Bronchial epithelial cell (primary cell): ENCODE measurements at regions not wholly inside any gene's neighbourhood (a gene's known extent, or its start where the extent isn't known, plus 50 kb on each side); places are given as distances from the start of the nearest gene placed in this dataset.
"Not testable (repeated sequence)": the region's sequence is repeated elsewhere in the genome, so short reads cannot be mapped to it uniquely, and the experiment has no call there.

Experiments
- DNase-seq: peaks from one replicate; pipeline ENCODE4 v3.0.0-alpha.2; 2010; ENCODE audit warnings: low read depth
- FAIRE-seq: peaks from 2 replicates; lab custom pipeline; 2011; peaks lifted over from hg19 to GRCh38; lab: Jason Lieb, UNC
- H3K27me3 ChIP-seq: 2 replicates; pipeline ENCODE4 v1.5.1; 2011; ENCODE audit warnings: low read length; ENCODE audit not compliant: control insufficient read depth, insufficient read depth
- H3K36me3 ChIP-seq: 2 replicates; pipeline ENCODE4 v1.5.1; 2011; ENCODE audit warnings: low read length; ENCODE audit not compliant: control insufficient read depth, insufficient read depth
- H3K4me3 ChIP-seq: 2 replicates; pipeline ENCODE4 v1.5.1; 2011; ENCODE audit warnings: mild to moderate bottlenecking, low read depth, low read length, control low read depth
- TF ChIP-seq, protein P1 (sequence below): IDR thresholded peaks from 2 replicates; pipeline ENCODE4 v1.5.1; 2011; ENCODE audit warnings: mild to moderate bottlenecking, moderate library complexity, low read length, control low read depth, inconsistent platforms; ENCODE audit not compliant: insufficient read depth, severe bottlenecking

DNA sequence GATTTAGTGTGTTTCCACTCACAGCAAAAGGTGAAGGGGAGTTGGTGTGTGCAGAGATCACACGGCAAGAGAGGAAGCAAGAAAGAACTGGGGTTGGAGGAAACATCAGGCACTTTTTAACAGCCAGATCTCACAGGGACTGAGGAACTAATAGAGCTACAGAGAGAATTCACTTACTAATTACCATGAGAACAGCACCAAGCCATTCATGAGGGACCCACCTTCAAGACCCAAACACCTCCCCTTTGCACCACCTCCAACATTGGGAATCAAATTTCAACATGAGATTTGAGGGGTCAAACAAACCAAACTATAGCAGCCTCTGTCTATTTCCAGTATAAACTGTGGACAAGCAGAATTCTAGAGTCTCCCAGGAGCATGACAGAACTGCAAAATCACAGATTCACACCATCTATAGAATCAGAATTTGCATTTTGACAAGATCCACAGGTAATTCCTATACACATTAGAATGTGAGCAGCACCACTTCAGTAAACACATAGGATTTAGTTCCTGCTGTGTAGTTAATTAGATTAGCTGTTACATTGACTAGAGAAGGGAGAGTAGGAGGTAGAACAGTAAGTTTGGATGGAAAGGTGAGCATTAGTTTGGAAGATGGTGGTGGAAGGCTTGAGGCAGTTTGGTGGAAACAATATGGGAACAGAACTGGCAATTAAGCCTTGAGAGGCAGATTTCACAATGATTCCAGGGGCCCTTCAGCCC is 311.7 kb downstream of the NSUN3 start:
- Histone ChIP-seq H3K36me3 (no peaks in the 10 kb centered on the region), H3K27me3 (no peaks in the 10 kb centered on the region), H3K4me3 (no peak overlapping the region)
- TF ChIP-seq, protein P1, sequence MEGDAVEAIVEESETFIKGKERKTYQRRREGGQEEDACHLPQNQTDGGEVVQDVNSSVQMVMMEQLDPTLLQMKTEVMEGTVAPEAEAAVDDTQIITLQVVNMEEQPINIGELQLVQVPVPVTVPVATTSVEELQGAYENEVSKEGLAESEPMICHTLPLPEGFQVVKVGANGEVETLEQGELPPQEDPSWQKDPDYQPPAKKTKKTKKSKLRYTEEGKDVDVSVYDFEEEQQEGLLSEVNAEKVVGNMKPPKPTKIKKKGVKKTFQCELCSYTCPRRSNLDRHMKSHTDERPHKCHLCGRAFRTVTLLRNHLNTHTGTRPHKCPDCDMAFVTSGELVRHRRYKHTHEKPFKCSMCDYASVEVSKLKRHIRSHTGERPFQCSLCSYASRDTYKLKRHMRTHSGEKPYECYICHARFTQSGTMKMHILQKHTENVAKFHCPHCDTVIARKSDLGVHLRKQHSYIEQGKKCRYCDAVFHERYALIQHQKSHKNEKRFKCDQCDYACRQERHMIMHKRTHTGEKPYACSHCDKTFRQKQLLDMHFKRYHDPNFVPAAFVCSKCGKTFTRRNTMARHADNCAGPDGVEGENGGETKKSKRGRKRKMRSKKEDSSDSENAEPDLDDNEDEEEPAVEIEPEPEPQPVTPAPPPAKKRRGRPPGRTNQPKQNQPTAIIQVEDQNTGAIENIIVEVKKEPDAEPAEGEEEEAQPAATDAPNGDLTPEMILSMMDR = no peak
- FAIRE-seq (peak; percentile 32), DNase-seq (no peak)

DNA sequence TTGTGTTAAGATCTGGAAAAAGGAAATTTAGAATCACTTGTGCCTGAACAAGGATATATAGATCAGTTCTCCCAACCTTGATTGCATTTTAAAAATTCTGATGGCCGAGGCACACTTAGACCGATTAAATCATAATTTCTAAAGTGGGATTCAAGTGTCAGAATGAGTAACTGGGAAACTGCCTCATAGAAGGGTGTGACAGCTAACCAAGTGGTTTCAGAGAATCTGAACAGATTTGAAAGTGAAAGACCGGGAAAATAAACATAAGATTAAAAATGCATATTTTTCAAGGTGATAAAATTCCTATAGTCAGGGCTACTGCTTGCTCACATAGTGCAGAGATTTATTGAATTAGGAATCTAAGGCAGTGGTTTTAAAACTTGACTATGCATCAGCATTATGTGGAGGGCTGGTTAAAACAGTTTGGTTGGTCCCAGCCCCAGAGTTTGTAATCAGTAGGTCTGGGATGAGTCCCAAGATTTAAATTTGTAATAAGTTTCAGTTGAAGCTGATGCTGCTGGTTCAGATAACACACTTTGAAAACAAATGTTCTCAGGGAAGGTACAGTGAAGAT is 314.3 kb downstream of the NSUN3 start:
- not testable (repeated sequence) for H3K4me3 ChIP-seq, FAIRE-seq, DNase-seq

DNA sequence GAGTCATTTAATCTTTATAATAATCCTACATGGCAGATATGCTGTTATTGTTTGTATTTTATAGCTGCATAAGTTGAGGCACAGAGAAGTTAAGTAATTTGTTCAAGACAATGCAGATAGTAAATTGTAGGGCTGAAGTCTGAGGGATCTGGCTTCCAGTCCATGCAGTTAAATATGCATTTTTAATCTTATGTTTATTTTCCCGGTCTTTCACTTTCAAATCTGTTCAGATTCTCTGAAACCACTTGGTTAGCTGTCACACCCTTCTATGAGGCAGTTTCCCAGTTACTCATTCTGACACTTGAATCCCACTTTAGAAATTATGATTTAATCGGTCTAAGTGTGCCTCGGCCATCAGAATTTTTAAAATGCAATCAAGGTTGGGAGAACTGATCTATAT is 315.0 kb downstream of the NSUN3 start:
- H3K27me3 ChIP-seq, DNase-seq, H3K36me3 ChIP-seq, H3K4me3 ChIP-seq, FAIRE-seq: not testable (repeated sequence)

More for the DNA sequence above, 314.3 kb downstream of the NSUN3 start:
- H3K27me3 ChIP-seq, H3K36me3 ChIP-seq: not testable (repeated sequence)

DNA sequence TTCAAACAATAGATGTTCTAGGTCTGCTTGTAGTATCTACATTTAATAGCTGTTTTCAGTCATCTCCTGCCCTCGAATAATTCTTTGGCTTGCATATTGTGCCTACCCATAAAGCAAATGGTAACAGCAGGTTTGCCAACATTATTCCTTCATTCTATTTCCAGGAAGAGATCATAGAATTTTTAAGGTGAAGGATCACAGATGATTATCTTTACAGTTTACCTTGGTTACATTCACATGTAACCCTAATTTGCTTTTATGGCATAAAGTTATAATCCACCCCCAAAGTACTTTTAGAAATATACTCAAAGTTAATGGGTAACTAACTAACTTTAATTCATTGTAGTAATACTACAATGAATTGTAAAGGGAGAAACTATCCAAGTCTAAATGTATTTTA is 315.5 kb downstream of the NSUN3 start:
- no peak for FAIRE-seq
- no peaks in the 10 kb centered on the region for H3K36me3 ChIP-seq
- TF ChIP-seq, protein P1 = no peak

DNA sequence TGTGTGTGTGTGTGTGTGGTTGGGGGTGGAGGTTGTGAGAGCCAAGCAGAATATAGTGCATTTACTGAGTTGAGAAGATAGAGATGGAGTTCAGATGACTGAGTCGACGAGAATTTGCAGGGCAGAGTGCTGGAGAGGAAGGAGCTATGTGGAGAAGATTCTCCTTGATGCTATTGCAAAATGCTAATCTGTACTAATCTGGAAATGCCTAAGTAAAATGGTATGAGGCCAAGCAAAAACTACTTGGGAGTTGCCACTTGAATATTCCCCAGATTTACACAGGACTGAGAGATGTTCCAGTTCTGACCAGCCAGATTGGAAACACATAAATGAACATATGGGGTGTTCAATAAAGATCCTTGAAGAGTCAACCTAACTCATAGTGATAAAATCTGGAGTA is 316.4 kb downstream of the NSUN3 start:
- TF ChIP-seq, protein P1 = no peak
- no peak for DNase-seq
- no peaks in the 10 kb centered on the region for H3K36me3 ChIP-seq
- H3K27me3 ChIP-seq = no peaks in the 10 kb centered on the region
- no peak overlapping the region for H3K4me3 ChIP-seq
- FAIRE-seq = no peak

More for the DNA sequence above, 315.5 kb downstream of the NSUN3 start:
- no peak for DNase-seq
- Histone ChIP-seq H3K27me3 (no peaks in the 10 kb centered on the region), H3K4me3 (no peak overlapping the region)

DNA sequence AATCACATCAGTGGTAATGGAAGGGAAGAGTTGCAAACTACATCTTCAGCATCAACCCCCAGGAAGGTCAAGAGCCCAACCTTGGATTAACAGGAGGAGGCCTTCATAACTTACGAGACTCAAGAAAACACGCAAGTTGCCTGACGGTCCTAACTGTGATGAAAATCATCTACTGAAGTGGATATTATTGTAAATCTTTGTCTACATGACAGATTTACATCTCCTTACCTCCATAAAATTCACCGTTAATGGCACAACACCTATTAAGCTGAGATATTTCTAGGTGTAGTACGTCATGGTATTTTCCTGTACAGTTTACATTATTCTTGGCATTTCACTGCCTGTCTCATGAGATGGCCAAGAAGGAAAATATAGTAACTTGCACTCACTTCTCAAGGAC is 332.0 kb downstream of the NSUN3 start:
- no peaks in the 10 kb centered on the region for H3K27me3 ChIP-seq
- TF ChIP-seq, protein P1 = no peak
- FAIRE-seq (no peak), DNase-seq (no peak)
- no peak overlapping the region for H3K4me3 ChIP-seq
- H3K36me3 ChIP-seq = no peaks in the 10 kb centered on the region
